SK-N-MC (cell line): ENCODE measurements at regions not wholly inside any gene's neighbourhood (a gene's known extent, or its start where the extent isn't known, plus 50 kb on each side); places are given as distances from the start of the nearest gene placed in this dataset.

Experiments used
- EZH2 ChIP-seq: fragments of 200-600 bp; sonication (generic); IDR thresholded peaks from one replicate; pipeline ENCODE4 v1.6.1; 2017; ENCODE audit warnings: antibody characterized with exemption
- FOXP2 ChIP-seq: optimal IDR thresholded peaks from 2 replicates; pipeline ENCODE3; 2011; ENCODE audit warnings: mild to moderate bottlenecking, moderate library complexity; ENCODE audit not compliant: insufficient read depth; ENCODE audit errors: extremely low read length, control extremely low read depth
- POLR2AphosphoS5 ChIP-seq: IDR thresholded peaks from 2 replicates; pipeline ENCODE4 v1.6.1; 2012; ENCODE audit warnings: mild to moderate bottlenecking, low read depth, low read length, borderline replicate concordance

DNA sequence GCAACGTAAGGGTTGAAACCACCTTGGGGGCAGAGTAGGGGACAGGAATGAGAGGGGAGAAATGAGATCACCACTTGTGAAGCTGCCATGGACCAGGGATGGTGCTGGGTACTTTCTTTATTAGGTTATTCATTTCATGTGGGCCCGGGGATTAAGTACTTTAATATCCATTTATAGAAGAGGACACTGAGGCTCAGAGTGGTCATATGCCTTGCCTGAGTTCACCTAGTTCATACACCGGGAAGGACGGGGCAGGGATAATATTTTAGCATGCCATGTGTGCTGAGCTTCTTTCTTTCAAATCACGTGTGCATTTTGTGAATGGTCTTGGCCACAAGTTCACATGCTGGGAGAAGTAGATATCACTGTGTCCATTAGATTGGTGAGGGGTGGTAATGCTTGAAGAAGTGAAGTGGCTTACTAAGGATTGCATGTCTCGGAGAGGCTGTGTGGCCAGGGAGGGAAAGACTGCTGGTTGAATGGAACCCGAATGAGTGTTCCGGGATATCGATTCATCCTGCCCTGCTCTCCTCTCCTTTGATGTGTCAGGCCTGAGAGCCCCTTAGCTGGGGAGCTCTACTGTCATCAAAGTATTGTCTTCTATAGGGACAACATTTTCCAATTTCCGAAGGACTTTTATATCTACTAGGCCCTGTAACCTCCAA, 187.1 kb downstream of the MYCN start:
- TF ChIP-seq EZH2 (no peak), POLR2AphosphoS5 (no peak), FOXP2 (no peak)
